NCI-H748 treated with DMSO at 0.1 percent for 48 hours (cell line): ENCODE measurements at regions not wholly inside any gene's neighbourhood (a gene's known extent, or its start where the extent isn't known, plus 50 kb on each side); places are given as distances from the start of the nearest gene placed in this dataset.
"Not testable (repeated sequence)": the region's sequence is repeated elsewhere in the genome, so short reads cannot be mapped to it uniquely, and the experiment has no call there.

ENCODE experiments used
- DNase-seq: peaks from one replicate; lab custom pipeline; 2025; lab: John Stamatoyannopoulos, UW

GRCh38 chr13:56713656-56714055, 427.1 kb upstream of the PRR20A start:
- no peak for DNase-seq

GRCh38 chr13:56718791-56719190, 421.9 kb upstream of the PRR20A start:
- DNase-seq, result no peak

- DNase-seq, result no peak
Observed at GRCh38 chr13:56720841-56721240, 419.9 kb upstream of the PRR20A start.

- DNase-seq, result no peak
Observed at GRCh38 chr13:56735537-56735942, 405.2 kb upstream of the PRR20A start.

- DNase-seq, result no peak
Observed at GRCh38 chr13:56736966-56737365, 403.8 kb upstream of the PRR20A start.

GRCh38 chr13:56752636-56753035, 388.1 kb upstream of the PRR20A start:
- DNase-seq, result no peak

GRCh38 chr13:56755181-56755935, 385.4 kb upstream of the PRR20A start:
- no peak for DNase-seq

GRCh38 chr13:56763333-56763732, 377.4 kb upstream of the PRR20A start:
- not testable (repeated sequence) for DNase-seq

- no peak for DNase-seq
Observed at GRCh38 chr13:56773148-56773547, 367.6 kb upstream of the PRR20A start.

GRCh38 chr13:56789527-56789926, 351.2 kb upstream of the PRR20A start:
- DNase-seq, result no peak

- DNase-seq, result no peak
Observed at GRCh38 chr13:56837161-56837560, 303.6 kb upstream of the PRR20A start.

GRCh38 chr13:56850852-56851251, 289.9 kb upstream of the PRR20A start:
- no peak for DNase-seq

GRCh38 chr13:56861476-56861875, 279.2 kb upstream of the PRR20A start:
- DNase-seq, result no peak

GRCh38 chr13:56864451-56864850, 276.3 kb upstream of the PRR20A start:
- DNase-seq, result no peak

GRCh38 chr13:56865416-56865815, 275.3 kb upstream of the PRR20A start:
- DNase-seq, result peak; percentile 15

GRCh38 chr13:56869671-56870070, 271.0 kb upstream of the PRR20A start:
- DNase-seq, result no peak

GRCh38 chr13:56886398-56886797, 254.3 kb upstream of the PRR20A start:
- DNase-seq, result peak; percentile 76

GRCh38 chr13:56888455-56888854, 252.3 kb upstream of the PRR20A start:
- no peak for DNase-seq

GRCh38 chr13:56893843-56894242, 246.9 kb upstream of the PRR20A start:
- DNase-seq, result no peak

GRCh38 chr13:56900549-56901279, 240.0 kb upstream of the PRR20A start:
- DNase-seq, result no peak

GRCh38 chr13:56902276-56902675, 238.4 kb upstream of the PRR20A start:
- DNase-seq, result no peak

GRCh38 chr13:56903710-56904282, 236.9 kb upstream of the PRR20A start:
- no peak for DNase-seq

- no peak for DNase-seq
Observed at GRCh38 chr13:56906909-56907308, 233.8 kb upstream of the PRR20A start.
